Trophoblast cell (in vitro differentiated cells and primary cell): ENCODE measurements at regions not wholly inside any gene's neighbourhood (a gene's known extent, or its start where the extent isn't known, plus 50 kb on each side); places are given as distances from the start of the nearest gene placed in this dataset.
"Not testable (repeated sequence)": the region's sequence is repeated elsewhere in the genome, so short reads cannot be mapped to it uniquely, and the experiment has no call there.

Source experiments
- DNase-seq, 2 donors: peaks; one replicate each; pipeline ENCODE4 v3.0.0-alpha.2; 2016
- H2AFZ ChIP-seq: 2 replicates; pipeline ENCODE4 v1.6.1; 2013; ENCODE audit warnings: low read length, moderate library complexity, mild to moderate bottlenecking; ENCODE audit not compliant: insufficient read depth, poor library complexity
- H2AK5ac ChIP-seq: 2 replicates; pipeline ENCODE4 v1.6.1; 2013; ENCODE audit warnings: mild to moderate bottlenecking, low read length
- H2BK120ac ChIP-seq: 2 replicates; pipeline ENCODE4 v1.6.1; 2013; ENCODE audit warnings: low read length, mild to moderate bottlenecking, moderate library complexity; ENCODE audit not compliant: insufficient read depth, poor library complexity
- H2BK12ac ChIP-seq: 2 replicates; pipeline ENCODE4 v1.6.1; 2013; ENCODE audit warnings: mild to moderate bottlenecking, low read length, moderate library complexity
- H2BK5ac ChIP-seq: 2 replicates; pipeline ENCODE4 v1.6.1; 2013; ENCODE audit warnings: low read length, low read depth, moderate library complexity, mild to moderate bottlenecking; ENCODE audit not compliant: poor library complexity
- H3K14ac ChIP-seq: 2 replicates; pipeline ENCODE4 v1.6.1; 2013; ENCODE audit warnings: mild to moderate bottlenecking, low read length
- H3K18ac ChIP-seq: 2 replicates; pipeline ENCODE4 v1.6.1; 2013; ENCODE audit warnings: mild to moderate bottlenecking, low read length
- H3K23ac ChIP-seq: 2 replicates; pipeline ENCODE4 v1.6.1; 2013; ENCODE audit warnings: low read length
- H3K27ac ChIP-seq: 2 replicates; pipeline ENCODE4 v1.5.1; 2013; ENCODE audit warnings: low read depth, mild to moderate bottlenecking, inconsistent platforms, low read length, moderate library complexity
- H3K27me3 ChIP-seq: 2 replicates; pipeline ENCODE4 v1.6.1; 2013; ENCODE audit warnings: inconsistent platforms, mild to moderate bottlenecking, low read length, moderate library complexity; ENCODE audit not compliant: insufficient read depth
- H3K36me3 ChIP-seq, 2 experiments: 1 replicate in 1 of 2; 2 replicates in 1 of 2; pipeline ENCODE4 v1.6.1; 2013; ENCODE audit warnings: low read length in 2 of 2, mild to moderate bottlenecking in 2 of 2, moderate library complexity in 1 of 2; ENCODE audit not compliant: insufficient read depth in 2 of 2, control insufficient read depth in 1 of 2
- H3K4ac ChIP-seq: 2 replicates; pipeline ENCODE4 v1.6.1; 2013; ENCODE audit warnings: low read depth, mild to moderate bottlenecking, low read length, moderate library complexity
- H3K4me1 ChIP-seq, 2 experiments: 1 replicate in 1 of 2; 2 replicates in 1 of 2; pipeline ENCODE4 v1.6.1; 2013; ENCODE audit warnings: low read length in 2 of 2, mild to moderate bottlenecking in 2 of 2, moderate library complexity in 1 of 2; ENCODE audit not compliant: insufficient read depth in 2 of 2, control insufficient read depth in 1 of 2
- H3K4me2 ChIP-seq: 2 replicates; pipeline ENCODE4 v1.6.1; 2013; ENCODE audit warnings: inconsistent platforms, mild to moderate bottlenecking, low read length, moderate library complexity
- H3K4me3 ChIP-seq: 2 replicates; pipeline ENCODE4 v1.5.1; 2013; ENCODE audit warnings: mild to moderate bottlenecking, low read depth, low read length, inconsistent platforms
- H3K79me1 ChIP-seq: one replicate; pipeline ENCODE4 v1.6.1; 2013; ENCODE audit warnings: low read length
- H3K79me2 ChIP-seq: 2 replicates; pipeline ENCODE4 v1.6.1; 2013; ENCODE audit warnings: low read length, mild to moderate bottlenecking; ENCODE audit not compliant: control insufficient read depth, insufficient read depth, poor library complexity
- H3K9ac ChIP-seq: 2 replicates; pipeline ENCODE4 v1.6.1; 2013; ENCODE audit warnings: mild to moderate bottlenecking, low read length
- H3K9me3 ChIP-seq: 2 replicates; pipeline ENCODE4 v1.6.1; 2013; ENCODE audit warnings: low read depth, mild to moderate bottlenecking, control low read depth, inconsistent platforms, low read length; ENCODE audit not compliant: insufficient read depth
- H4K12ac ChIP-seq: 2 replicates; pipeline ENCODE4 v1.6.1; 2013; ENCODE audit warnings: low read depth, mild to moderate bottlenecking, low read length, moderate library complexity
- H4K8ac ChIP-seq: 2 replicates; pipeline ENCODE4 v1.6.1; 2013; ENCODE audit warnings: low read depth, mild to moderate bottlenecking, low read length, moderate library complexity
- H4K91ac ChIP-seq: one replicate; pipeline ENCODE4 v1.6.1; 2013; ENCODE audit warnings: low read depth, mild to moderate bottlenecking, low read length, moderate library complexity
- WGBS: extraction: QIAGEN DNeasy Blood & Tissue Kit; methylation state at CpG from one replicate; pipeline ENCODE4 v1.1.7; 2013; ENCODE audit warnings: missing lambda C conversion rate; ENCODE audit not compliant: insufficient read length, insufficient coverage; ENCODE audit errors: extremely low coverage; 5-methylcytosine and 5-hydroxymethylcytosine counted together

- H3K27ac ChIP-seq, H3K14ac ChIP-seq, H2BK12ac ChIP-seq, H4K91ac ChIP-seq, H3K79me2 ChIP-seq, H3K9me3 ChIP-seq, H3K4me3 ChIP-seq, H3K18ac ChIP-seq, H4K8ac ChIP-seq, H3K79me1 ChIP-seq, H4K12ac ChIP-seq, H2AFZ ChIP-seq, H3K36me3 ChIP-seq, H2BK5ac ChIP-seq, H3K27me3 ChIP-seq, H3K4me2 ChIP-seq, DNase-seq, H3K4ac ChIP-seq, H3K23ac ChIP-seq, H2AK5ac ChIP-seq, H3K9ac ChIP-seq, H3K4me1 ChIP-seq, H2BK120ac ChIP-seq: not testable (repeated sequence)
- WGBS: no CpG with 5 or more reads among the region's 2 CpGs
These were observed 112.8 kb upstream of the SAMD11 start for GRCh38 chr1:810949-811348.

- not testable (repeated sequence) for H3K9me3 ChIP-seq, H2AK5ac ChIP-seq, H2BK5ac ChIP-seq, H3K4me2 ChIP-seq, H3K18ac ChIP-seq, H2AFZ ChIP-seq, H4K91ac ChIP-seq, H4K8ac ChIP-seq, H3K27me3 ChIP-seq, H3K4me1 ChIP-seq, H3K27ac ChIP-seq, H3K4ac ChIP-seq, H2BK120ac ChIP-seq, H4K12ac ChIP-seq, H3K4me3 ChIP-seq, H3K23ac ChIP-seq, H3K14ac ChIP-seq, DNase-seq, H3K79me2 ChIP-seq, H3K36me3 ChIP-seq, H3K79me1 ChIP-seq, H3K9ac ChIP-seq, H2BK12ac ChIP-seq
- no CpG with 5 or more reads among the region's 5 CpGs for WGBS
These were observed 111.1 kb upstream of the SAMD11 start for GRCh38 chr1:812535-813127.

- not testable (repeated sequence) for H3K4me1 ChIP-seq, H3K79me2 ChIP-seq, H4K8ac ChIP-seq, H2AFZ ChIP-seq, H3K23ac ChIP-seq, H2BK120ac ChIP-seq, H3K14ac ChIP-seq, H3K27ac ChIP-seq, H2BK12ac ChIP-seq, H3K18ac ChIP-seq, H3K4ac ChIP-seq, H3K9ac ChIP-seq, H3K79me1 ChIP-seq, H3K4me2 ChIP-seq, H2AK5ac ChIP-seq, H2BK5ac ChIP-seq, H3K9me3 ChIP-seq, H3K4me3 ChIP-seq, H4K12ac ChIP-seq, H3K27me3 ChIP-seq, H3K36me3 ChIP-seq, DNase-seq, H4K91ac ChIP-seq
- WGBS: no CpG with 5 or more reads among the region's 7 CpGs
These were observed 109.2 kb upstream of the SAMD11 start for GRCh38 chr1:814543-814942.

- H3K9ac ChIP-seq, H4K12ac ChIP-seq: not testable (repeated sequence)
- WGBS: no CpG with 5 or more reads among the region's 4 CpGs
These were observed 108.4 kb upstream of the SAMD11 start for GRCh38 chr1:815147-815922.

More at GRCh38 chr1:815147-815922, 108.4 kb upstream of the SAMD11 start:
- H3K27me3 ChIP-seq, H4K8ac ChIP-seq, H2AFZ ChIP-seq, H3K27ac ChIP-seq, H4K91ac ChIP-seq, H3K23ac ChIP-seq, H3K18ac ChIP-seq, H3K14ac ChIP-seq, H3K4me3 ChIP-seq, H3K4ac ChIP-seq, H2BK120ac ChIP-seq, H3K4me1 ChIP-seq, H3K79me1 ChIP-seq, H2AK5ac ChIP-seq, DNase-seq, H2BK12ac ChIP-seq, H3K4me2 ChIP-seq, H2BK5ac ChIP-seq, H3K9me3 ChIP-seq, H3K79me2 ChIP-seq, H3K36me3 ChIP-seq: not testable (repeated sequence)
